RKO (cell line): ENCODE measurements at regions not wholly inside any gene's neighbourhood (a gene's known extent, or its start where the extent isn't known, plus 50 kb on each side); places are given as distances from the start of the nearest gene placed in this dataset.
A peak's percentile ranks its signal among the peaks of the same experiment; 100 is the strongest.

Source experiments
- DNase-seq: peaks from one replicate; pipeline ENCODE4 v3.0.0-alpha.2; 2016; ENCODE audit warnings: low spot score

DNA sequence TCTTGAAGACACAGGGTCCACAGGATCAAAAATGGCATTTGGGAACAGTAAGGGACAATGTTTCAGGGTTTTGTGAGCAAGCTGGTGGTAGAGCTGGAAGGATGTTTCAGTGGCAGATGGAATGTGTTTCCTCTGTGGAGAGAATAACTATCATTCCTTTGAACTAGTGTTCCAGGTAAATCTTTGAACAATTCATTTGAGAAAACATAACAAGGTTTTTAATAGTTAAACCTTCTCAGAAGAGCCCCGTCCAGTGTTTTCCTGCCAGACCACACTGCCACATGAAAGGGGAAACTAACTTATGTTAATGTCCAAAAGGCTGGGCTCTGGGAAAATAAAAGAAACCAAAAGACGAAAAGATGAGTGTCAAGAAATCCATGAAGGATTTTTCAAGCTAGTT, 207.0 kb upstream of the ZNF462 start:
- DNase-seq: no peak

DNA sequence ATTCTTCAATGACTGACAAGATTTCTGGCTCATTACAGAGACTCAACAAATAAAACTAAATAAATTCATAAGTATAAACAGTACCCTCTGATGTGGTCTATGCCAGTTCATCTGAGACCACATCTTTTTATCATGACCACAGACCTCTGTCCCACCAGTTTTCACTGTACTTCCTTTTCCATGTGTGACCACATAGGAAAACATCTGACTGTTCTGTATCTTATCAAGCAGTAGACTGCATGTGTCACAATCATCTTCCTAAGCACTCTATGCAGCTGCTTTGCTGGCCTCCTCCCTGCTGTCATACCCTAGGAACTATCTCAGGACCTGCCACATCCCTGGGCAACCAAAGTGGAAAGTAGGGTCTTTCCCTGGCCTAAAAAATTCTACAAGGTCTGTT, 205.0 kb upstream of the ZNF462 start:
- no peak for DNase-seq

DNA sequence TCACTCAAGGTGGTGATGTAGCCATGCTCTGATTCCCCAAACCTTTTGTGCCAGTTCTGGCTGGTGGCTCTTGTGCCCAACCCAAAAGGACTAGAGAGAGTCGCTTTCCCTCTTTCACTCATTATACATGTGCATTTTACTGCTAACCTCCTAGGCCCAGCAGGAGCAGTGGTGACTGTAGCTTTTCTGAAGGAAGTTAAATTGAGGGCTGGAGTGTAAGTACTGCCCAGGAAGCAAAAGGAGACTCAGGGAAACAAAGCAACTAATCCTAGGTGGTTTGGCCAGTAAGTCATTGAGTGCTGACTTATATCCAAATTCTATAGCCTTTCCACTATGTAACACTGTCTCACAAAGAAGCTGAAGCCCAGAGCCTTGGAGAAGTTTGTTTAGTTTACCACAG, 194.4 kb upstream of the ZNF462 start:
- no peak for DNase-seq

DNA sequence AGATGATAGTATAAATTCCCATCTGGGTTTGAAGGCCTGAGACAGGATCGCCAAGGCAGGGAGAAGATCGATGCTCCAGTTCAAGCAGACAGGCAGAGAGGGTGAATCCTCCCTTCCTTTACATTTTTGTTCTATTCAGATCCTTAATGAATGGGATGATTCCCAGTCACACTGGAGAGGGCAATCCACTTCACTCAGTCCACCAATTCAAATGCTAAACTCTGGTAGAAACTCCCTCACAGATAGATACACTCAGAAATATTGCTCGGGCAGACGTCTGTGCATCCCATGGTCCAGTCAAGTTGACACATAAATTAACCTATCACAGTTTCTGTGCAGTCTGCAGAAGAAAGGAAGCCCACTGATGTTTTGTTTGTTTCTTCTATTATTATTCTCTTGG, 193.1 kb upstream of the ZNF462 start:
- no peak for DNase-seq

DNA sequence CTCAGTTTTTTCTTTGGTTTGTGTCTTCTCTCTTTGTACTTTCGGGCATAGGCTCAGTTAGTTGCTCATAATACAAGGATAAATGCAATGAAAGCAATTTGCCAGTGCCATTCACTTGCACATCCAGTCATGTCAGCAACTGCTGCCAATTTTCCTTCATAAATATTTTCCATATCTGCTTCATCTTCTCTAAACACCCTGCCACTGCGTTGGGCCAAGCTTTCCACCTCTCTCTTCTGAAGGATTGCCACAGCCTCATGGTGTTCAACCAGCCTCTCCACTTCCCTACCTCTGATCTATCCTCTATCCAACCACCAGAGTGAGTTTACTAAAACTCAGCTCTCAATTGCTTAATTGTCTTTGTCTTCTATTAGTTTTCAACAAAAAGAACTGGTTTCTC, 192.5 kb upstream of the ZNF462 start:
- DNase-seq: no peak

GRCh38 chr9:106675780-106676179, 187.2 kb upstream of the ZNF462 start:
- peak; percentile 33 for DNase-seq

DNA sequence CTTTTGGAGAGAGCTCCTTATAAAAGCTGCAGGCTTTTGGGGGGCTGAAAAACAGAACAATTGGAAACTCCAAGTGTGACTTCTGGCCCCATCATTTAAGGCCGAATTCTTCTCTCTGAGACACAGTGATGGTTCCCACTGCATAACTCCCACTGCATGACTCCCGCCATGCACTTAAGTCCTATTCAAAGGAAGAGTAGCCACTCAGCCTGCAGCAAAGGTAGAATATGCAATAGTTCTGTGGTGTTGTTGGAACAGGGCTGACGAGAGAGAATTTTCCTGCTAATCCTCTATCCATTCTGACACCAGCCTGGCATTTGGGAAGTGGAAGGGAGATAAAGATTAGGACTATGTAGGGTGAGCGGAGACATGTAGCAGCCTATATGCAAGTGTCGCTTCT, 185.6 kb upstream of the ZNF462 start:
- no peak for DNase-seq

- DNase-seq: no peak
Observed at GRCh38 chr9:106677830-106678229, 185.1 kb upstream of the ZNF462 start.

DNA sequence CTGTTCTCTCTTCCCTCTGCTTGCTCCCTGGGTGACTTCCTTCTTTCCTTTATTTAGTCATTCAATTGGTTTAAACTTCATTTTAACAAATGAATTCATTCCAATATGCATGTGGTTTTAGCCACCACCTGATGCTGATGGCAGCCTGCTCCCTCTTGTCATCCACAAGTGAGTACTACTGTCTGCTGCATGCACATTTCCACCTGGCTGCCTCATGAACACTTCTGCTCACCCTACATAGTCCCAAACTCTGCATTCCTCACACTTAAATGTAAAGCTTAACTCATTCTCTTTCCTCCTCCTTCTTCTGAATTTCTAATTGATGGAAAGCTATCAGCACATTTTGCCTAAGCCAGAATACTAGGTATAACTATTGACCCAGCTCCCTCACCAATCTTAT, 184.7 kb upstream of the ZNF462 start:
- DNase-seq: no peak

DNA sequence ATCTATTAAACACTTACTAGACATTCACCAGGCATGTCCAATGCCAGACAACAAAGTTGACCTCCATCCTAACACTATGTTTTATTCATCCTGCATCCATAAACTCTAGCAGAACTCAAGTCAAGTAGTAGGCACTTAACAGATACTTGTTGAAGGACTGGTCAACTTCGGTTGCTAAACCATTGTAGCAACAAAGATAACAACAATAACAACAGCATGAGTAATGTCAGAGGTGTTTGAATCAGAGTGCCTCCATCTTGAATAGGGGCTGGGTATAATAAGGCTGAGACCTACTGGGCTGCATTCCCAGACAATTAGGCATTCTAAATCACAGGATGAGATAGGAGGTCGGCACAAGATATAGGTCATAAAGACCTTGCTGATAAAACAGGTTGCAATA, 180.5 kb upstream of the ZNF462 start:
- no peak for DNase-seq

DNA sequence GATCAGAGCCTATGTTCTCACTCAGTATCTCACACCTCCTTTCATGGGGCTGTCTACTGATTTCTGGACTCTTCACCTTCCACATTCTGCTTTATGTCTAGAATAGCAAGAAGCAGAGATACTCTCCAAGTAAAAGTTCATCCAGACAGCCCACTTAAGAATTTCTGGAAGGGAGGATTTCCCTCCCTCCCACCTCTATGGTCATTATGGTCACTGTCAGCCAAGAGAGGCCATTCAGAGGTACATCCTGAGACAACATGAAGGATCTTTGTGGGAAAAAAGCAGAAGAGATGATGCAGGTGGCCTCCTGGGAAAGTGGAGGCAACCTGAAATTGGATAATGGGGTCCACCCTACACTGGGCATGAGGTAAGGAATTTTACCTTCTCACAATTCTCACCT, 179.5 kb upstream of the ZNF462 start:
- no peak for DNase-seq

DNA sequence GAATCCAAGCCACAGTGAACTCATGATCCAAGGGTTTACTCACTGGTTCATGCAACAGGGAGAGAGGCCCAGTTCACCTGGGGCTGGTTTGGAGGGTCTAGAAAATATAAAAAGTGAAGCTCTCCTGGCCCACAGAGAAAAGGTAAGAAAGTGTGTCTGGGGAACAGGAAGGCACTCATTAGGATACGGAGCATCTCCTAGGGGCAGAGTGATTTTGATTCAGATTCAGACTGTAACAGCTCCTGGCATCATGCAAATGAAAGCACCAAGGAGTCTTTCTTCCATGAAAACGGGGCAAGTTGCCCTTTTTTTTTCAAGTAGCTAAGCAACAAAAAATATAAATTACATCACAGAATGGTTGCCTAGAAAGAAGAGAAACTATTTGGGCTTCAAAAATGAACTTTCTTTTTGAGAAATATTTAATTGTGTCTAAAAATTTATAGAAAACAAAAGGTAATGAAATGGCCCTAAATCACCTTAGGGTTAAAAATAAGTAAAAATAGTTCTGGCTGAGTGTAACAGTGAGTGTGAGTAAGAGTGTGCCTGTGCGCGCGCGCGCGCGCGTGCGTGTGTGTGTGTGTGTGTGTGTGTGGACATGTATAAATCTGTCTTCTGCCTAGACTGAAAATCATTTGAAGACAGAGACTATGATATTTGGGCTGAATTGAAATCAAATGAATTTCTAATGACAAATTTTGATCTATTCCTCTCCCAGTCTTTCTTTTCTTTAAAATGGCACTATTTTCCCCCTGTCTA, 177.8 kb upstream of the ZNF462 start:
- no peak for DNase-seq

GRCh38 chr9:106689089-106689488, 173.9 kb upstream of the ZNF462 start:
- no peak for DNase-seq

DNA sequence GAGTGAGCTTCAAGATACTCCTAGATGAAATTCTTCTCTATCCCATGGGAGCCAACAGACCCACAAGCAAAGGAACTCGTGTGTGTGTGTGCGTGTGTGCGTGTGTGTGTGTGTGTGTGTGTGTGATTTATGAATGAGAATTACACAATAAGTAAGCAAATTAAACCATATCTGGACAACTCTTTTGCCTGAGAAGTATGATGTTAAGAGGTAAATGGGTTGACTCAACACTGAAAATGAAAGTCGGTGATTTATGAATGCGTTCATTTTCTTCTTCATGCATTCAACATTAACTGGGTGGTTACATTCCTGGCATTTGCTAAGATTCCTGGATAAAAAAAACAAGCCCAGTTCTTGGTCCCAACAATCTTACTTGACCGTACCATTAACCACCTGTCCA, 171.3 kb upstream of the ZNF462 start:
- DNase-seq: no peak

GRCh38 chr9:106693558-106693957, 169.4 kb upstream of the ZNF462 start:
- DNase-seq: no peak

- no peak for DNase-seq
Observed at GRCh38 chr9:106696804-106697203, 166.2 kb upstream of the ZNF462 start.

DNA sequence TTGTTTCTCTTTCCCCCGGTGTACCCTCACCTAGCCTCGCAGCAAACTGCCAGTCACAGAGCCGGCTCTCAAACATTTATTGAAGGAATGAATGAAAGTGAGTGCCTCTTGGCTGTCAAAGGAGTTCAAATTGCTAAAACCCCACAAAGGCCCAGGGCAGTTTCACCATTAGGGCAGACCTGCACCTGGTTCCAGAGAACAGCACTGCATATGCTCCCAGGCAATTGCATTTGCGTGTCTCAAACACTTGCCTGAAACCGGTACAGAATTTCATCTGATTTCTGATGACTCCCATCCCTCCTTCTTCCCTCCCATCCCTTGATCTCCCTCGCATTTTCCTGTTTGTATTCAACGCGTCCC, 165.6 kb upstream of the ZNF462 start:
- DNase-seq: no peak

GRCh38 chr9:106697750-106698502, 165.0 kb upstream of the ZNF462 start:
- DNase-seq: no peak

DNA sequence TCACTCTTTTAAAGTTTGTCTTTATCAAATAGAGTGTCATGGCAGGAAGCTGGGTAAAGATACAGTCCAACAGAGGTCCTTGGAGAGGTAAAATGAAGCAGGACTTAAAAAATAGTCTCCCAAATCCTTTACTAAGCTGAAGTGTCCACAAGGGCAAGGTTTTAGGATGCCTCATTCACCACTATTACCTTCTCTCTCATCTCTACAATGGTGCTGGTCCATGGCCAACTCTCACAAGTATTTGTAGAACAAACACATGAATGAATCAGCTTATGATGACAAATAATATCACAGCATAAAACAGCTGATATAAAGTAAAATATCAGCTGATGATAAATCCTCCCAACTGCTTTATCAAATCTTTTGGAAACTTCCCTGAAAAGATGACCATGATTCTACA, 162.3 kb upstream of the ZNF462 start:
- no peak for DNase-seq

DNA sequence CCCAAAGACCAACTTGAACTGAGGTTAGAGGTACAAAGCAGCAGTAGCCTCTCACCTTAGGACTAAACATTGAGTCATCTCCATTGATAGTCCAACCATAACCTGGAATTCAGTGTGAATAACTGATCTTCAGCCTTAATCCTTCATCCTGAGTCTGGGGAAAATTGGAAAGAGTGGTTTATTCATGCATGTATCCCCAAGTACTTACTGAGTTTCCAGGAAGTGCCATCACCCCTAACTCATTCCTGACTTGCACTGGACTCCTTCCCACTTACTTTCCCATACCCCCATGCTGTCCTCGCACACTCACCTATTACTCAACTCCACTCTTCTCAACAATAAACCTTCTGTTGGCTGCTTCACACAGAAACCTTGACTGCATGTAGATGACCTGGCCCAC, 161.4 kb upstream of the ZNF462 start:
- DNase-seq: no peak

- no peak for DNase-seq
Observed at GRCh38 chr9:106704056-106704615, 158.8 kb upstream of the ZNF462 start.

- no peak for DNase-seq
Observed at GRCh38 chr9:106707291-106707690, 155.7 kb upstream of the ZNF462 start.

- DNase-seq: no peak
Observed at GRCh38 chr9:106707738-106708474, 155.1 kb upstream of the ZNF462 start.
